ENCODE measurements at regions not wholly inside any gene's neighbourhood (a gene's known extent, or its start where the extent isn't known, plus 50 kb on each side); places are given as distances from the start of the nearest gene placed in this dataset.

- Histone ChIP-seq H3K4ac (ENCODE audit: low read depth, low read length) (no peak overlapping the region), H2BK15ac (ENCODE audit: low read depth, low read length) (no peak overlapping the region), H3T11ph (ENCODE audit: low read length) (no peak overlapping the region), H4K20me1 (ENCODE audit: control insufficient read depth, insufficient read depth, insufficient read length) (no peaks in the 10 kb centered on the region), H4K5ac (ENCODE audit: insufficient read length, low read depth, low read length) (no peak overlapping the region), H3K56ac (ENCODE audit: insufficient read length, low read depth, low read length) (no peak overlapping the region), H3K9ac (ENCODE audit: extremely low read depth, insufficient read length, low read length) (no peak overlapping the region), H3K14ac (ENCODE audit: insufficient read depth, low read length) (no peak overlapping the region), H3K27me3 (ENCODE audit: insufficient read depth, low read length) (no peaks in the 10 kb centered on the region), H3K9me3 (ENCODE audit: control insufficient read depth, low read depth, low read length) (no peaks in the 10 kb centered on the region), H3K4me2 (ENCODE audit: insufficient read depth, insufficient read length, low read length) (no peak overlapping the region), H3K79me2 (ENCODE audit: insufficient read depth, low read length) (no peaks in the 10 kb centered on the region), H2BK120ac (ENCODE audit: low read depth, low read length, poor library complexity, severe bottlenecking) (no peak overlapping the region), H3K23ac (ENCODE audit: insufficient read length, low read depth, low read length) (no peak overlapping the region), H3K18ac (ENCODE audit: insufficient read length, low read depth, low read length) (no peak overlapping the region), H2AK5ac (ENCODE audit: insufficient read length, low read length) (no peak overlapping the region), H3K23me2 (ENCODE audit: insufficient read length, low read depth, low read length, poor library complexity, severe bottlenecking) (no peaks in the 10 kb centered on the region), H4K8ac (replicated peaks; ENCODE audit: insufficient read length, low read depth, low read length) (no peak overlapping the region), H2BK12ac (ENCODE audit: insufficient read length, low read depth, low read length) (no peak overlapping the region), H4K91ac (ENCODE audit: insufficient read length, low read depth, low read length) (no peak overlapping the region), H2BK5ac (ENCODE audit: insufficient read length, low read length) (no peak overlapping the region), H3K4me1 (ENCODE audit: insufficient read depth, low read length) (no peaks in the 10 kb centered on the region; the same call in 1 of the 2 replicates), H3K79me1 (ENCODE audit: insufficient read depth, low read depth, low read length, poor library complexity, severe bottlenecking) (no peaks in the 10 kb centered on the region), H3K27ac (ENCODE audit: insufficient read length, low read depth, low read length) (no peak overlapping the region), H2BK20ac (ENCODE audit: low read depth, low read length, poor library complexity, severe bottlenecking) (no peak overlapping the region), H2AFZ (ENCODE audit: low read length) (no peak overlapping the region)
- H3K9me3 Mint-ChIP-seq: no peaks in the 10 kb centered on the region
- H3K4me1 Mint-ChIP-seq: peaks cover 15 to 24% of the 10 kb centered on the region in 2 experiments
- H3K36me3 Mint-ChIP-seq (ENCODE audit: insufficient read depth in 1 of 3, low read depth in 3 of 3): peaks cover 0 to 4% (median 0%) of the 10 kb centered on the region in 3 experiments; a peak in 1 of 7 replicates
- no peaks in the 10 kb centered on the region for H3K27me3 Mint-ChIP-seq (ENCODE audit: low read depth)
- no peak overlapping the region for H3K4me3 Mint-ChIP-seq
- H3K27ac Mint-ChIP-seq: peak overlapping the region in 1 of 3 experiments; percentile 56; a peak in 1 of 7 replicates
- TF ChIP-seq CTCF (conservative IDR thresholded peaks at IDR 0.05): no peak
- DNase-seq: no peak
These were observed 251.0 kb upstream of the CWC22 start for GRCh38 chr2:180258041-180258537.

All from H9 (cell line).